Gastroesophageal sphincter (tissue), 4 donors: ENCODE measurements at regions not wholly inside any gene's neighbourhood (a gene's known extent, or its start where the extent isn't known, plus 50 kb on each side); places are given as distances from the start of the nearest gene placed in this dataset.

Source experiments
- ATAC-seq: fragments of 150-250 bp; one replicate; pipeline ENCODE4 v1.9.1; 2016; ENCODE audit warnings: mild to moderate bottlenecking, moderate library complexity
- H3K27ac ChIP-seq, 4 donors: fragments of 200-600 bp; sonication (generic) in 3 of 4; 1 replicate in 3 of 4; 2 replicates in 1 of 4; pipeline ENCODE4 v1.5.1; 2016 to 2019
- H3K27me3 ChIP-seq: fragments of 200-600 bp; sonication (generic); one replicate; pipeline ENCODE4 v1.5.1; 2019
- H3K36me3 ChIP-seq, 2 donors: fragments of 200-600 bp; sonication (generic); one replicate each; pipeline ENCODE4 v1.5.1; 2019; ENCODE audit warnings: control low read depth in 1 of 2
- H3K4me1 ChIP-seq, 3 donors: fragments of 200-600 bp; sonication (generic); 1 replicate in 2 of 3; 2 replicates in 1 of 3; pipeline ENCODE4 v1.5.1; 2016 to 2019; ENCODE audit warnings: control low read depth in 2 of 3
- H3K4me3 ChIP-seq, 2 donors: fragments of 200-600 bp; sonication (generic); one replicate each; pipeline ENCODE4 v1.5.1; 2019; ENCODE audit warnings: mild to moderate bottlenecking in 1 of 2, moderate library complexity in 1 of 2
- H3K9me3 ChIP-seq, 3 donors: fragments of 200-600 bp; sonication (generic); one replicate each; pipeline ENCODE4 v1.5.1; 2017 to 2019; ENCODE audit warnings: control low read depth in 2 of 3
- EP300 ChIP-seq: sonication (generic); formaldehyde crosslinking; IDR thresholded peaks from one replicate; pipeline ENCODE4 v1.6.1; 2017; ENCODE audit warnings: antibody characterized with exemption, mild to moderate bottlenecking
- POLR2A ChIP-seq, 2 donors: fragments of 450-650 bp; IDR thresholded peaks; one replicate each; pipeline ENCODE4 v1.6.1; 2017; ENCODE audit warnings: antibody characterized with exemption in 2 of 2, mild to moderate bottlenecking in 2 of 2, moderate library complexity in 1 of 2
- POLR2AphosphoS5 ChIP-seq: sonication (generic); formaldehyde crosslinking; IDR thresholded peaks from one replicate; pipeline ENCODE4 v1.6.1; 2017; ENCODE audit warnings: antibody characterized with exemption
- WGBS, 2 donors: methylation state at CpG; one replicate each; pipeline ENCODE4 v1.1.5; 2018; ENCODE audit warnings: low coverage in 1 of 2; 5-methylcytosine and 5-hydroxymethylcytosine counted together
- TF ChIP-seq, protein P1 (sequence below), 4 experiments: fragments of 200-600 bp in 2 of 4; fragments of 450-650 bp in 2 of 4; sonication (generic) in 1 of 4; IDR thresholded peaks; one replicate each; pipeline ENCODE4 v1.5.1; 2017 to 2019; ENCODE audit warnings: antibody characterized with exemption in 4 of 4, mild to moderate bottlenecking in 2 of 4, moderate library complexity in 2 of 4

DNA sequence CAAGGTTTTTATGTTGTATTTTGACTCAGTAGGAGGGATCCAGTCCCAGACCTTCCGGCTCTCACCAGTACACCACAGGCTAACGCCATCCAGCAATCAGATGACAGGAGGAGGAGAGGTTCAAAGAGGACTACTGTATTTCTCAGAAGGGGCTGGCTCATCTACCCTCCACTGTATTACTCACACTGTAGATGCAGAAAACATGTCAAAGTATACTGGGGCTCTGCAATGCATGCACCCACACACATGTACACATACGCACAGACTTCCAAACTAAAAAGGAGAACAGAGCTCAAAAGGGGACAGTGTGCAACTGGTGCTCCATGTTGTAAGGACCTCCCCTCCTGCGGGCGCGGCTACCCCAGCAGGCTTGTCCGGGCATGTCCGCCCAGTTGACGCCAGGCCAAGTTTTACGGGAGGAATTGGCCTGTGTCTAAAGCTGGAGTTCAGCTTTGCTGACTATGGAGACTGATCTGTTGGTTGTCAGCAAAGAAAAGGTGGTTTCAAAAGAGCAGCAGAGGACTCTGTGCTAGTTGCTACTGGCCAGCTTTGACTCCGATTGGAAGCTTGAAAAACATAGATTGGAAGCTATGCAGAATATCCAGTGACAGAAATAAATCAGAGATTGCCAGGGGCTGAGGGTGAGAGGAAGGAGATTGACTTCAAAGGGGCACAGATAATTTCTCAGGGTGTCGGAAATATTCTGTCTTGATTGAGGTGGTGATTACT is 314.2 kb downstream of the DLEU7 start:
- peak; percentile 42 for TF ChIP-seq POLR2AphosphoS5
- no peak for TF ChIP-seq EP300
- no peak for TF ChIP-seq POLR2A (IDR thresholded peaks at IDR 0.05)
- TF ChIP-seq, protein P1, sequence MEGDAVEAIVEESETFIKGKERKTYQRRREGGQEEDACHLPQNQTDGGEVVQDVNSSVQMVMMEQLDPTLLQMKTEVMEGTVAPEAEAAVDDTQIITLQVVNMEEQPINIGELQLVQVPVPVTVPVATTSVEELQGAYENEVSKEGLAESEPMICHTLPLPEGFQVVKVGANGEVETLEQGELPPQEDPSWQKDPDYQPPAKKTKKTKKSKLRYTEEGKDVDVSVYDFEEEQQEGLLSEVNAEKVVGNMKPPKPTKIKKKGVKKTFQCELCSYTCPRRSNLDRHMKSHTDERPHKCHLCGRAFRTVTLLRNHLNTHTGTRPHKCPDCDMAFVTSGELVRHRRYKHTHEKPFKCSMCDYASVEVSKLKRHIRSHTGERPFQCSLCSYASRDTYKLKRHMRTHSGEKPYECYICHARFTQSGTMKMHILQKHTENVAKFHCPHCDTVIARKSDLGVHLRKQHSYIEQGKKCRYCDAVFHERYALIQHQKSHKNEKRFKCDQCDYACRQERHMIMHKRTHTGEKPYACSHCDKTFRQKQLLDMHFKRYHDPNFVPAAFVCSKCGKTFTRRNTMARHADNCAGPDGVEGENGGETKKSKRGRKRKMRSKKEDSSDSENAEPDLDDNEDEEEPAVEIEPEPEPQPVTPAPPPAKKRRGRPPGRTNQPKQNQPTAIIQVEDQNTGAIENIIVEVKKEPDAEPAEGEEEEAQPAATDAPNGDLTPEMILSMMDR (IDR thresholded peaks at IDR 0.05): no peak
- Histone ChIP-seq H3K36me3 (no peaks in the 10 kb centered on the region), H3K27ac (peak overlapping the region in 3 of 4 donors; percentile 38 to 66 (median 52))

DNA sequence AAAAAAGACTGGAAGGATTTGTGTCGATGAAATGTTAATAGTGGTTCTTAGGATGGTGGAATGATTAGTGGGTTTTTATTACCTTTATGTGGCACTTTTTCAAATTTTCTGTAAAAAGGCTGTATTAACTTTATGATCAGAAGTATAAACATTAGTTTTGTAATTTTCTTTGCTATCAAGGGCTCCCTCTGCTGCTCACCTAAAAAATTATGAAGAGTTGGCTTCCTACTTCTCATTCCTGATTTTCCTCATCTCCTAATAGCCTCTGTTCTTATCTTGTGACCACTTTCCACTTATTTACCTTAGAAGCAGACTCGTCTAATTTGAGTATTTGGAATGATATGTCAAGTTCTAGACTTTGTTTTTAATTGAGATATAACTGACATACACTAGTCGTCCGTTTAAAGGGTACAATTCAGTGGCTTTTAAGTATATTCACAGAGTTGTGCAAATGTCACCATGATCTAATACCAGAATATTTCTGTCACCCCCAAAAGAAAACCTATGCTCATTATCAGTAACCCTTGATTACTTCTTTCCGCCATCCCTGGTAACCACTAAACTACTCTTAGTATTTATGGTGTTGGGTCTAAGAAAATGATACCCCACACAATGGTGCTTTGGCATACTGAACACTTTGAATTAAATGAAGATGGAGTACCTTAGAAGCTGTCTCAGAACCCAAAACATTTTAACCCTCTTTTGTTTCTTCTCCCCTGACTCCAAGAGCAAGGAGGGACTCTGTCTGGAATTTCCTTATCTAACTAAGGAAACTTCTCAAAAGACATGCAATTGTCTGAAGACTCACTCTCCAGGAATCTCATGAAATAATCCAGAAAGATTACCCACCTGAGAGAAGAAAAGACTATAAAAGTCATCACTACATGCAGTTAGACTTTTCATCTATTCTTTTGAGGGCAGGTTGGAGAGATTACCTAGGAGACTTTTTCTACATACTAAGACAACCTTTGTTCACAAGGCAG is 311.3 kb downstream of the DLEU7 start:
- no peaks in the 10 kb centered on the region for H3K27me3 ChIP-seq
- peaks cover 0 to 39% (median under 1%) of the 10 kb centered on the region in 3 donors for H3K4me1 ChIP-seq
- H3K27ac ChIP-seq: no peak overlapping the region
- H3K9me3 ChIP-seq: peaks cover 0 to 16% (median 3%) of the 10 kb centered on the region in 3 donors
- no peak for TF ChIP-seq POLR2A (IDR thresholded peaks at IDR 0.05)
- TF ChIP-seq, protein P1 (IDR thresholded peaks at IDR 0.05): peak; percentile 18 to 67 (median 56)
- no peaks in the 10 kb centered on the region for H3K36me3 ChIP-seq
- no peak for ATAC-seq
- no peak overlapping the region for H3K4me3 ChIP-seq
- WGBS, 2 donors: 70 to 72% methylated on average over 5 of the region's 5 CpGs

More for the DNA sequence above, 314.2 kb downstream of the DLEU7 start:
- peaks cover 0 to 1% (median 0%) of the 10 kb centered on the region in 3 donors for H3K9me3 ChIP-seq
- peaks cover 0 to 52% (median 4%) of the 10 kb centered on the region in 3 donors for H3K4me1 ChIP-seq
- peak; percentile 81 for ATAC-seq
- no peaks in the 10 kb centered on the region for H3K27me3 ChIP-seq
- 11 to 22% methylated on average over 3 to 11 of the region's 12 CpGs for WGBS, 2 donors
- peak overlapping the region in 1 of 2 donors; percentile 13 for H3K4me3 ChIP-seq

DNA sequence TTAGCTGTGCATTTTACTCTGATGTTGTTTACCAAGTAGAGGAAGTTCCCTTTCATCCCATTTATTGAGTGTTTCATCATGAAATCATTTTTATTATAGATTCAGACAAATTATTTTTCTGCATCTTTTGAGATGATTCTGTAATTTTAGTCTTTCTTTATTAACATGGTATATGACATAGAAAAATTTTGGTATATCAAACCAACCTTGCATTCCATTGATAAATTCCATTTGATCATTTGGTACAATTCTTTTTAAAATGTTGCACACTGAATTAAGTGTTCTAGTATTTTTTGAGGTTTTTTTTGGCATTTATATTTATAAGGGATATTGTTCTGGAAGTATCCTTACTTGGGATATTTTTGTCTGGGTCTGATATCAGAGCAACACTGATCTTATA is 308.4 kb downstream of the DLEU7 start:
- Histone ChIP-seq H3K4me1 (peaks cover 0 to 10% (median 0%) of the 10 kb centered on the region in 3 donors), H3K27ac (no peak overlapping the region), H3K4me3 (no peak overlapping the region), H3K27me3 (no peaks in the 10 kb centered on the region), H3K9me3 (peaks cover 0 to 25% (median 3%) of the 10 kb centered on the region in 3 donors), H3K36me3 (no peaks in the 10 kb centered on the region)
- TF ChIP-seq POLR2A (IDR thresholded peaks at IDR 0.05): no peak
- TF ChIP-seq POLR2AphosphoS5: no peak
- no peak for TF ChIP-seq EP300
- TF ChIP-seq, protein P1 (IDR thresholded peaks at IDR 0.05): no peak
- ATAC-seq: no peak

DNA sequence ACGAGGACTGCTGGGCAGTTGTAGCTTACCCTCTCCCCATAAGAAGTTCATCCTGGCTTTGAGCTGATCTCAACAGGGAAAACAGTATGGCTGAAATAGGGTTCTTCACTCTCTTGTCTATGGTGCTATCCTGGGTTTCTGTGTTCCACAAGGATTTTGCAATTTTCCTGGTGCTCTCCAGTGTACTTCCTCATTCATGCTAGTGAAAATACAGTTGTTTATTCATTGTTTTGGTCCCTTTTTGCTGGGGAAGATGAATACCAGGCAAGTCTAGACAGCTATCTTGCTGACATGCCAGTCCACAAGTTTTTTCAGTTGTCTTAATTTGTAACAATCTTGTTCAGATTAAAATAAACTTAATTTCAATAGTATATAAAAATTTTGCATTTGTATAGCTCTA is 306.5 kb downstream of the DLEU7 start:
- no peak overlapping the region for H3K4me3 ChIP-seq
- peaks cover 0 to 25% (median 3%) of the 10 kb centered on the region in 3 donors for H3K9me3 ChIP-seq
- H3K4me1 ChIP-seq: no peaks in the 10 kb centered on the region
- H3K27ac ChIP-seq: no peak overlapping the region
- no peaks in the 10 kb centered on the region for H3K27me3 ChIP-seq
- H3K36me3 ChIP-seq: no peaks in the 10 kb centered on the region
- ATAC-seq: no peak
- no peak for TF ChIP-seq POLR2A (IDR thresholded peaks at IDR 0.05)
- no peak for TF ChIP-seq POLR2AphosphoS5
- TF ChIP-seq EP300: no peak
- TF ChIP-seq, protein P1 (IDR thresholded peaks at IDR 0.05): no peak
- WGBS, 2 donors: 100% methylated on average over 1 of the region's 1 CpG
